ENCODE measurements at regions not wholly inside any gene's neighbourhood (a gene's known extent, or its start where the extent isn't known, plus 50 kb on each side); places are given as distances from the start of the nearest gene placed in this dataset.

- no peak for TF ChIP-seq CTCF (IDR thresholded peaks at IDR 0.05; ENCODE audit: insufficient read depth, low read depth, low read length)
- no peak for TF ChIP-seq EZH2 (IDR thresholded peaks at IDR 0.05; ENCODE audit: insufficient read depth, low read length)
These were observed 358.6 kb downstream of the VRK1 start for GRCh38 chr14:97155814-97156213.

Measured in astrocyte (in vitro differentiated cells and primary cell).